Osteoblast (primary cell): ENCODE measurements at regions not wholly inside any gene's neighbourhood (a gene's known extent, or its start where the extent isn't known, plus 50 kb on each side); places are given as distances from the start of the nearest gene placed in this dataset.

ENCODE experiments used
- DNase-seq: peaks from one replicate; pipeline ENCODE4 v3.0.0; 2011; ENCODE audit warnings: low spot score, mixed read lengths; ENCODE audit not compliant: insufficient read length; ENCODE audit errors: missing footprints
- H2AFZ ChIP-seq: 2 replicates; pipeline ENCODE4 v1.6.0; 2011; ENCODE audit warnings: mild to moderate bottlenecking, low read length
- H3K27ac ChIP-seq: 2 replicates; pipeline ENCODE4 v1.5.1; 2011; ENCODE audit warnings: mild to moderate bottlenecking, low read depth, low read length, moderate library complexity
- H3K27me3 ChIP-seq: 2 replicates; pipeline ENCODE4 v1.6.0; 2012; ENCODE audit warnings: mild to moderate bottlenecking, control low read depth, inconsistent platforms, low read length, moderate library complexity; ENCODE audit not compliant: insufficient read depth
- H3K36me3 ChIP-seq: 2 replicates; pipeline ENCODE4 v1.5.1; 2011; ENCODE audit warnings: mild to moderate bottlenecking, low read length, control low read depth, moderate library complexity; ENCODE audit not compliant: insufficient read depth
- H3K4me1 ChIP-seq: 2 replicates; pipeline ENCODE4 v1.5.1; 2011; ENCODE audit warnings: mild to moderate bottlenecking, low read length, control low read depth, moderate library complexity; ENCODE audit not compliant: insufficient read depth
- H3K4me2 ChIP-seq: 2 replicates; pipeline ENCODE4 v1.6.0; 2011; ENCODE audit warnings: mild to moderate bottlenecking, low read length; ENCODE audit not compliant: insufficient read depth
- H3K4me3 ChIP-seq: fragments of 200-600 bp; sonication (generic); 3 replicates; pipeline ENCODE4 v1.5.1; 2012; ENCODE audit warnings: mild to moderate bottlenecking, low read length, inconsistent platforms; ENCODE audit not compliant: insufficient read depth
- H3K79me2 ChIP-seq: 2 replicates; pipeline ENCODE4 v1.6.0; 2012; ENCODE audit warnings: mild to moderate bottlenecking, low read length, control low read depth, inconsistent platforms; ENCODE audit not compliant: insufficient read depth
- H3K9me3 ChIP-seq: 2 replicates; pipeline ENCODE4 v1.5.1; 2011; ENCODE audit warnings: low read depth, low read length, control low read depth
- H4K20me1 ChIP-seq: 2 replicates; pipeline ENCODE4 v1.6.0; 2012; ENCODE audit warnings: mild to moderate bottlenecking, low read length, control low read depth; ENCODE audit not compliant: insufficient read depth
- TF ChIP-seq, protein P1 (sequence below): IDR thresholded peaks from 2 replicates; pipeline ENCODE4 v1.5.1; 2011; ENCODE audit warnings: mild to moderate bottlenecking, low read depth, low read length, moderate library complexity; ENCODE audit errors: extremely low read depth

DNA sequence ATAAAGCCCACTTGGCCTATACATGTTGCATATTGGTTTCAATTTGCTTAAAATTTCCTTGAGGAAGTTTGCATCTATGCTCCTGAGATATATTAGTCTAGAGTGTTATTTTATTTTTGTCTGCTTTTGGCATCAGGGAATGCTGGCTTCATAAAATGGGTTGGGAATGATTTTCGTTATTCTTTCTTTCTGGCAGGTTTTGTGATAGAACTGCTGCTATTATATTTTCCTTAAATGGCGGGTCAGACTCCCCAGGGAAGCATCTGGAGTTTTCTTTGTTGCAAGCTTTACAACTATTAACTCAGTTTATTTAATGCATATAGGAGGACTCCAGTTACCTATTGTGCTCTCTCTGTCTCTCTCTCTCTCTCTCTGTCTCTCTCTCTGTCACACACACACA, 82.0 kb upstream of the WDR17 start:
- no peak for DNase-seq
- Histone ChIP-seq H3K27me3 (no peaks in the 10 kb centered on the region), H3K79me2 (no peaks in the 10 kb centered on the region), H3K4me3 (no peak overlapping the region), H3K27ac (no peak overlapping the region), H3K4me2 (no peak overlapping the region), H3K4me1 (no peaks in the 10 kb centered on the region), H2AFZ (no peak overlapping the region), H4K20me1 (no peaks in the 10 kb centered on the region), H3K36me3 (no peaks in the 10 kb centered on the region), H3K9me3 (no peaks in the 10 kb centered on the region)
- TF ChIP-seq, protein P1, sequence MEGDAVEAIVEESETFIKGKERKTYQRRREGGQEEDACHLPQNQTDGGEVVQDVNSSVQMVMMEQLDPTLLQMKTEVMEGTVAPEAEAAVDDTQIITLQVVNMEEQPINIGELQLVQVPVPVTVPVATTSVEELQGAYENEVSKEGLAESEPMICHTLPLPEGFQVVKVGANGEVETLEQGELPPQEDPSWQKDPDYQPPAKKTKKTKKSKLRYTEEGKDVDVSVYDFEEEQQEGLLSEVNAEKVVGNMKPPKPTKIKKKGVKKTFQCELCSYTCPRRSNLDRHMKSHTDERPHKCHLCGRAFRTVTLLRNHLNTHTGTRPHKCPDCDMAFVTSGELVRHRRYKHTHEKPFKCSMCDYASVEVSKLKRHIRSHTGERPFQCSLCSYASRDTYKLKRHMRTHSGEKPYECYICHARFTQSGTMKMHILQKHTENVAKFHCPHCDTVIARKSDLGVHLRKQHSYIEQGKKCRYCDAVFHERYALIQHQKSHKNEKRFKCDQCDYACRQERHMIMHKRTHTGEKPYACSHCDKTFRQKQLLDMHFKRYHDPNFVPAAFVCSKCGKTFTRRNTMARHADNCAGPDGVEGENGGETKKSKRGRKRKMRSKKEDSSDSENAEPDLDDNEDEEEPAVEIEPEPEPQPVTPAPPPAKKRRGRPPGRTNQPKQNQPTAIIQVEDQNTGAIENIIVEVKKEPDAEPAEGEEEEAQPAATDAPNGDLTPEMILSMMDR = no peak

DNA sequence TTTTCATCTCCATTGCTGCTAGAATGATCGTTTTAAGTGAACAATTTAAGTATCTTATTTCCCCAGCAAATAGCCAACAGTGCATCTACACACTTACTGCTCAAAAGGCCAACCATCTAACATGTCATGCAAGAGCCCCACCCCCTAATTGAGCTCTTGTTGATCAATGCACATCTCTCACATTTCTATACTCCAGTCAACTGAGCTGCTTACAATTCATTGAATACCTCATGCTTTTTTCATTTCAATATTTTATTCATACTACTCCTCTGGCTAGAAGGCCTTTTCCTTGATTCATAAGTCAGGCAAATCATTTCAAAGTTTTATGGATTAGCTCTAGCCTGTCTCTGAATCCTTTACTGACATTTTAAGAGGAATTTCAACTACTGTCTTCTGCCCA, 79.0 kb upstream of the WDR17 start:
- no peaks in the 10 kb centered on the region for H3K79me2 ChIP-seq
- no peaks in the 10 kb centered on the region for H3K27me3 ChIP-seq
- H3K4me2 ChIP-seq = no peak overlapping the region
- no peaks in the 10 kb centered on the region for H3K36me3 ChIP-seq
- H2AFZ ChIP-seq = no peak overlapping the region
- no peak overlapping the region for H3K4me3 ChIP-seq
- H3K27ac ChIP-seq = no peak overlapping the region
- TF ChIP-seq, protein P1 = no peak
- H3K9me3 ChIP-seq = no peaks in the 10 kb centered on the region
- DNase-seq = no peak
- no peaks in the 10 kb centered on the region for H4K20me1 ChIP-seq
- no peaks in the 10 kb centered on the region for H3K4me1 ChIP-seq

DNA sequence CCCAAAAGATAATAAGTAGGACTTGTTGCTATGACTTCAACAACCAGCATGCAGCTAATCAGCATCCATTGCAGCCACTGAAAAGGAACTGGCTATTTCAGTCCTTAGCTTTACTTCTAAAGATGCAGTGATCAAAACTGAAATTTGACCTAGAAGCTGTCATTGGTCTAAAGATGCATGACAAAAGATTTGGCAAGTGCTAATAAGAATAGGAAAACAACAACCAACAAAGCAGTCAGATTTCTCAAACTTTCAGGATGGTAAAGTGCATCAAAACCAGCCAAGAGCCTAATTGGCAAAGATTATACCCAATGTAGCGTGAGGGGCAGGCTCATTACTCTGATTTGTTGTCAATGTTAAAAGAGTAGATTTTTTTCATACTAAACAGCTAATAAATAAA, 77.1 kb upstream of the WDR17 start:
- H3K27me3 ChIP-seq = no peaks in the 10 kb centered on the region
- H3K4me2 ChIP-seq = no peak overlapping the region
- TF ChIP-seq, protein P1 = no peak
- H3K9me3 ChIP-seq = no peaks in the 10 kb centered on the region
- H3K36me3 ChIP-seq = no peaks in the 10 kb centered on the region
- H3K27ac ChIP-seq = no peak overlapping the region
- no peaks in the 10 kb centered on the region for H3K79me2 ChIP-seq
- no peak overlapping the region for H3K4me3 ChIP-seq
- H2AFZ ChIP-seq = no peak overlapping the region
- no peak for DNase-seq
- H3K4me1 ChIP-seq = no peaks in the 10 kb centered on the region
- no peaks in the 10 kb centered on the region for H4K20me1 ChIP-seq

DNA sequence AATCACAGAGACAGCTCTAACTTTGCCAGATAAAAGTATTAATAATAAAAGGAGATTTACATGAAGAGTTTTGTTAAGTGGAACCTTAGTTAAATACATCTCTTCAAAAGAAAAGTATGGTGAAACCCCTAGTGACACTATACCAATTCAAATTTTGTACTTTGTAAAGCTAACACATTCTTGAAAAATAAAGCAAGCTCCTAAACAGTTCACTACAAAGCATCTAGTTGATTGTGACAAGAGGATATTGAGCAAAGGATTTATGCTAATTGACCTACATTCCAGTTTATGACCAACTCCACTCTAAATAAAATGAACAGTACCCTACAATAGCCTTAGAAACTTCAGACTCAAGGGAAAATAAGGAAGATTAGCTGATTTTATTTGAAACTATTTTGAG, 69.4 kb upstream of the WDR17 start:
- Histone ChIP-seq H3K4me2 (no peak overlapping the region), H2AFZ (no peak overlapping the region), H3K4me1 (no peaks in the 10 kb centered on the region), H3K27ac (no peak overlapping the region), H3K36me3 (no peaks in the 10 kb centered on the region), H3K4me3 (no peak overlapping the region), H3K27me3 (peaks cover 8% of the 10 kb centered on the region), H3K79me2 (no peaks in the 10 kb centered on the region), H4K20me1 (no peaks in the 10 kb centered on the region), H3K9me3 (no peaks in the 10 kb centered on the region)
- no peak for DNase-seq
- TF ChIP-seq, protein P1 = no peak
